GM12878 (cell line): ENCODE measurements at regions not wholly inside any gene's neighbourhood (a gene's known extent, or its start where the extent isn't known, plus 50 kb on each side); places are given as distances from the start of the nearest gene placed in this dataset.

Source experiments
- ATAC-seq: fragments of 200-7000 bp; cut with Tn5 transposase; 3 replicates; pipeline ENCODE4 v1.9.1; 2020; ENCODE audit warnings: mild to moderate bottlenecking, moderate library complexity
- BruUV-seq: library from RNA; stranded (reverse); fragments of 400-500 nt; replicated peaks from 2 replicates; lab custom pipeline; 2021; lab: Mats Ljungman, UMichigan
- CTCF ChIA-PET: fragments of 300-600 bp; sonication (Branson Sonifier 250); formaldehyde crosslinking; extraction: SDS; loops from one replicate; lab custom pipeline; 2021; ENCODE audit warnings: inconsistent platforms; lab: Yijun Ruan, JAX
- POLR2A ChIA-PET: fragments of 350-600 bp; formaldehyde crosslinking; extraction: SDS; loops from one replicate; lab custom pipeline; 2021; ENCODE audit warnings: inconsistent platforms; lab: Charles Lee
- RAD21 ChIA-PET: fragments of 300-600 bp; sonication (Branson Sonifier 250); formaldehyde crosslinking; loops from one replicate; lab custom pipeline; 2023; ENCODE audit warnings: antibody characterized with exemption; ENCODE audit not compliant: unreplicated experiment; lab: Charles Lee
- SMC1A ChIA-PET: fragments of 300-600 bp; sonication (Branson Sonifier 250); formaldehyde crosslinking; loops from one replicate; lab custom pipeline; 2023; ENCODE audit not compliant: unreplicated experiment, uncharacterized antibody; lab: Charles Lee
- DNase-seq: peaks from one replicate; pipeline ENCODE4 v3.0.0-alpha.2; 2011; ENCODE audit warnings: low read depth, low spot score
- FAIRE-seq: peaks from 3 replicates; lab custom pipeline; 2011; peaks lifted over from hg19 to GRCh38; lab: Jason Lieb, UNC
- H2AFZ ChIP-seq: 2 replicates; pipeline ENCODE4 v1.6.0; 2011; ENCODE audit warnings: low read depth, low read length, control low read depth; ENCODE audit not compliant: control insufficient read depth
- H3K27ac ChIP-seq: 2 replicates; pipeline ENCODE4 v1.5.1; 2011; ENCODE audit warnings: control low read depth; ENCODE audit not compliant: control insufficient read depth, insufficient read depth
- H3K27me3 ChIP-seq, 2 experiments: replicated peaks in 1 of 2; 2 replicates each; pipeline versions ENCODE4 v1.6.0 to v1.6.1; 2011; ENCODE audit warnings: low read length in 1 of 2; ENCODE audit not compliant: control insufficient read depth in 2 of 2, insufficient read depth in 2 of 2
- H3K36me3 ChIP-seq, 2 experiments: 2 replicates each; pipeline ENCODE4 v1.5.1; 2011; ENCODE audit warnings: low read length in 1 of 2; ENCODE audit not compliant: control insufficient read depth in 2 of 2, insufficient read depth in 2 of 2
- H3K4me1 ChIP-seq: 2 replicates; pipeline ENCODE4 v1.6.1; 2011; ENCODE audit warnings: mild to moderate bottlenecking, low read length, moderate library complexity, mixed read lengths; ENCODE audit not compliant: control insufficient read depth, insufficient read depth
- H3K4me2 ChIP-seq: 2 replicates; pipeline ENCODE4 v1.6.0; 2011; ENCODE audit warnings: control low read depth; ENCODE audit not compliant: control insufficient read depth, insufficient read depth
- H3K4me3 ChIP-seq: fragments of 200-600 bp; sonication (generic); 2 replicates; pipeline ENCODE4 v1.5.1; 2016
- H3K79me2 ChIP-seq: 2 replicates; pipeline ENCODE4 v1.6.0; 2011; ENCODE audit warnings: low read length; ENCODE audit not compliant: control insufficient read depth, insufficient read depth
- H3K9ac ChIP-seq: 2 replicates; pipeline ENCODE4 v1.8.0; 2011; ENCODE audit warnings: low read length, control low read depth, mixed read lengths; ENCODE audit not compliant: control insufficient read depth, insufficient read depth
- H3K9me3 ChIP-seq: replicated peaks from 3 replicates; pipeline ENCODE4 v1.5.1; 2011; ENCODE audit warnings: mild to moderate bottlenecking, low read length; ENCODE audit not compliant: control insufficient read depth, insufficient read depth
- H4K20me1 ChIP-seq: 2 replicates; pipeline ENCODE4 v1.6.0; 2011; ENCODE audit not compliant: control insufficient read depth, insufficient read depth
- STAT3 ChIP-seq: IDR thresholded peaks from 2 replicates; pipeline ENCODE4 v1.6.1; 2011; ENCODE audit warnings: low read depth, low read length, improper control_type of control experiment
- TCF12 ChIP-seq: IDR thresholded peaks from 2 replicates; pipeline ENCODE4 v1.6.1; 2011; ENCODE audit warnings: low read depth, mild to moderate bottlenecking, low read length
- WGBS: methylation state at CpG from one replicate; pipeline ENCODE4 v1.1.6; 2016; ENCODE audit warnings: low lambda C conversion rate; ENCODE audit not compliant: insufficient replicate concordance, insufficient coverage; ENCODE audit errors: missing lambda C conversion rate; 5-methylcytosine and 5-hydroxymethylcytosine counted together
- in situ Hi-C: fragments of 300-500 bp; cut with MboI; formaldehyde crosslinking; loops from 9 replicates; pipeline ENCODE4 v1.14.3; 2018; ENCODE audit warnings: mixed read lengths
- intact Hi-C: fragments of 100-400 bp; cut with micrococcal nuclease; formaldehyde crosslinking; loops from one replicate; pipeline ENCODE4 v1.14.2; 2022; ENCODE audit not compliant: unreplicated experiment
- TF ChIP-seq, protein P1 (sequence below): IDR thresholded peaks from 2 replicates; pipeline ENCODE4 v1.6.1; 2012; ENCODE audit warnings: mild to moderate bottlenecking, low read depth, low read length
- TF ChIP-seq, protein P2 (sequence below): IDR thresholded peaks from 2 replicates; pipeline ENCODE4 v1.6.1; 2011; ENCODE audit warnings: low read depth, low read length, improper control_type of control experiment, borderline replicate concordance

DNA sequence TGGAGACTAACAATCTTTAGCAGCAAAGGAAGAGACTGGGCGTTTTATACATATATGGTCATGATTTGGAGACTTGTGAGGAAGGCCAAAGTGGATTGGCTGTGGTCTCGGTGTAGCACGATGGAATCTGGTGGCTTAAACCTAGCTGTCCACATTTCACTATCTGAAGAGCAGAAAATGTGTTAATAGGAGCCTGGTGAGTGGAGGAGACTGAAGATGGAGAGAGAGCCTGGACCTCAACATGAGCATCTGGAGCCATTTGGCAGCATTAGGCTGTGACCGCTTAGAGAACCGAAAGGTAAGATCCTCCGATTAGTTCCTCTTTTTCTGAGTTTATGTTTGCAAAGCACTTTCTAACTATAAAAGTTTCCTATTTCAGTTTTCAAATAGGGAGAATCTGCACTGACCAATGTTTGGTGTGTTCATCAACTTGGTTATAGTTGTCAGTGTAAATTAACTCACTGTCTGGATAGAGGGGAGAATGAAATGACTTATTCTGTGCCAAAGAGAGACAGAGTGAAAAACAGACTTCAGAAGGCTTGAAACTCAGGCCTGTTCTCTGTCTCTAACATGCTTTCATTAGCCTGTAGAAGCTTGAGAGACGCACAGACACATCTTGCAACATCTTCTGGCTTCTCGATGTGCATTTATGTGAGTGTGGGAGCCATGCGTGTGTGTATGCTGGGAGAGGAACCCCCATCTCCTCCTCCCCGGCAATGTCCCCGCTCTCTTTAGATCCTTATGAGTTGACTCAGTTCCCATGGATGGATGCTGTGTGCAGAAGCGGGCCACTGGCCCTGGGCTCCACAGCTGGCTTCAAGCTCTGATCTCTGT is 244.7 kb upstream of the TBL1XR1 start (continued):
- TF ChIP-seq, protein P1, sequence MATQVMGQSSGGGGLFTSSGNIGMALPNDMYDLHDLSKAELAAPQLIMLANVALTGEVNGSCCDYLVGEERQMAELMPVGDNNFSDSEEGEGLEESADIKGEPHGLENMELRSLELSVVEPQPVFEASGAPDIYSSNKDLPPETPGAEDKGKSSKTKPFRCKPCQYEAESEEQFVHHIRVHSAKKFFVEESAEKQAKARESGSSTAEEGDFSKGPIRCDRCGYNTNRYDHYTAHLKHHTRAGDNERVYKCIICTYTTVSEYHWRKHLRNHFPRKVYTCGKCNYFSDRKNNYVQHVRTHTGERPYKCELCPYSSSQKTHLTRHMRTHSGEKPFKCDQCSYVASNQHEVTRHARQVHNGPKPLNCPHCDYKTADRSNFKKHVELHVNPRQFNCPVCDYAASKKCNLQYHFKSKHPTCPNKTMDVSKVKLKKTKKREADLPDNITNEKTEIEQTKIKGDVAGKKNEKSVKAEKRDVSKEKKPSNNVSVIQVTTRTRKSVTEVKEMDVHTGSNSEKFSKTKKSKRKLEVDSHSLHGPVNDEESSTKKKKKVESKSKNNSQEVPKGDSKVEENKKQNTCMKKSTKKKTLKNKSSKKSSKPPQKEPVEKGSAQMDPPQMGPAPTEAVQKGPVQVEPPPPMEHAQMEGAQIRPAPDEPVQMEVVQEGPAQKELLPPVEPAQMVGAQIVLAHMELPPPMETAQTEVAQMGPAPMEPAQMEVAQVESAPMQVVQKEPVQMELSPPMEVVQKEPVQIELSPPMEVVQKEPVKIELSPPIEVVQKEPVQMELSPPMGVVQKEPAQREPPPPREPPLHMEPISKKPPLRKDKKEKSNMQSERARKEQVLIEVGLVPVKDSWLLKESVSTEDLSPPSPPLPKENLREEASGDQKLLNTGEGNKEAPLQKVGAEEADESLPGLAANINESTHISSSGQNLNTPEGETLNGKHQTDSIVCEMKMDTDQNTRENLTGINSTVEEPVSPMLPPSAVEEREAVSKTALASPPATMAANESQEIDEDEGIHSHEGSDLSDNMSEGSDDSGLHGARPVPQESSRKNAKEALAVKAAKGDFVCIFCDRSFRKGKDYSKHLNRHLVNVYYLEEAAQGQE, result no peak
- TF ChIP-seq TCF12 (peak; percentile 73; the same call in 1 of the 2 replicates), STAT3 (no peak)

DNA sequence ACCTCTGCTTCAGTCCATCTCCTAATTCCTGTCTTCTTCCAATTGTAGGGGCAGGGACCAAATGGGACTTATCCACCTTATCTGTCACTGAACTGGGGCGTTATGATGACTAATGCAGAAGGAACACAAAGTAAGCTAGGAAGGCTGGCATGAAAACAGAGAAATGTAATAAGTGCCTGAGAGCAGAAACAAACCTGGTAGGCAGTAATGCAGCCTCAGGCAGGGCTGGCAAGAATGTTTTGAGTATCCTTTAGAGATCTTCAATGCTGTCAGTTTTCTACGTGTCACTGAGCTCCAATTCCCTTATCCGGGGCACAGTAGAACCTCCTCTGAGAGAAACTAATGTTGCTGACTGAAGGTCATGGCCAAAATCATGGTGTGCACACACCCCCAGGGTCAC is 246.2 kb upstream of the TBL1XR1 start:
- in situ Hi-C loops (no loop called here), intact Hi-C loops (loop anchor here (5.0 kb wide), 1 partner anchor 86 kb away; no protein-coding TSS in a partner anchor)
- no peaks in the 10 kb centered on the region for H3K79me2 ChIP-seq
- DNase-seq (no peak), FAIRE-seq (no peak), ATAC-seq (no peak)
- ChIA-PET CTCF (no interaction called here), RAD21 (no interaction called here), SMC1A (no interaction called here), POLR2A (no interaction called here)
- H3K4me2 ChIP-seq, result no peak overlapping the region
- H3K4me3 ChIP-seq, result no peak overlapping the region
- TF ChIP-seq, protein P2, sequence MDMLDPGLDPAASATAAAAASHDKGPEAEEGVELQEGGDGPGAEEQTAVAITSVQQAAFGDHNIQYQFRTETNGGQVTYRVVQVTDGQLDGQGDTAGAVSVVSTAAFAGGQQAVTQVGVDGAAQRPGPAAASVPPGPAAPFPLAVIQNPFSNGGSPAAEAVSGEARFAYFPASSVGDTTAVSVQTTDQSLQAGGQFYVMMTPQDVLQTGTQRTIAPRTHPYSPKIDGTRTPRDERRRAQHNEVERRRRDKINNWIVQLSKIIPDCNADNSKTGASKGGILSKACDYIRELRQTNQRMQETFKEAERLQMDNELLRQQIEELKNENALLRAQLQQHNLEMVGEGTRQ, result no peak
- no peak overlapping the region for H2AFZ ChIP-seq
- no peak overlapping the region for H3K27ac ChIP-seq
- H3K9me3 ChIP-seq, result no peaks in the 10 kb centered on the region; the same call in 2 of the 3 replicates
- no peaks in the 10 kb centered on the region for H3K36me3 ChIP-seq
- H3K4me1 ChIP-seq, result peaks cover 18% of the 10 kb centered on the region
- no peaks in the 10 kb centered on the region for H3K27me3 ChIP-seq
- no peaks in the 10 kb centered on the region for H4K20me1 ChIP-seq
- no peak overlapping the region for H3K9ac ChIP-seq
- 89% methylated on average over 3 of the region's 3 CpGs for WGBS
- BruUV-seq, result no TSS peak
